Suppressor macrophage treated with lipopolysaccharide for 1 hour (primary cell): ENCODE measurements at regions not wholly inside any gene's neighbourhood (a gene's known extent, or its start where the extent isn't known, plus 50 kb on each side); places are given as distances from the start of the nearest gene placed in this dataset.
A peak's percentile ranks its signal among the peaks of the same experiment; 100 is the strongest.

Experiments
- DNase-seq, 3 donors: peaks; one replicate each; pipeline ENCODE4 v3.0.0-alpha.2; 2020 to 2022

DNA sequence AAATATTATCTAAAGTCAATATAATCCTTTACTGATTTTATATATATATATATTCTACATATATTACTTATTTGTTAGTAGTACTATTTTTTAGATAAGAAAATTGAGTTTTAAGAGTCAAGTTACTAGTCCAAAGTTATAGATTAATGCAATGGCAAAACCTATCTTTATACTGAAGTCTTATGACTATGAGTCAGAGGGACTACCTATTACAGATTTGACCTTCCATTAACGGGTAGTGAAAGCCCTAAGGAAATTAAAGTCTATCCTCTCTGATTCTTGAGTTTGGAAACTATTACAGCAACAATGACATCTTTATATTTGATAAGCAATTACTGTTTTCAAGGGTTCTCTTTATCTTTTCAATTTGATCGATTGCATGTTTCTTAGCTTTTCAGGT, 315.8 kb downstream of the CASP12 start:
- no peak for DNase-seq

DNA sequence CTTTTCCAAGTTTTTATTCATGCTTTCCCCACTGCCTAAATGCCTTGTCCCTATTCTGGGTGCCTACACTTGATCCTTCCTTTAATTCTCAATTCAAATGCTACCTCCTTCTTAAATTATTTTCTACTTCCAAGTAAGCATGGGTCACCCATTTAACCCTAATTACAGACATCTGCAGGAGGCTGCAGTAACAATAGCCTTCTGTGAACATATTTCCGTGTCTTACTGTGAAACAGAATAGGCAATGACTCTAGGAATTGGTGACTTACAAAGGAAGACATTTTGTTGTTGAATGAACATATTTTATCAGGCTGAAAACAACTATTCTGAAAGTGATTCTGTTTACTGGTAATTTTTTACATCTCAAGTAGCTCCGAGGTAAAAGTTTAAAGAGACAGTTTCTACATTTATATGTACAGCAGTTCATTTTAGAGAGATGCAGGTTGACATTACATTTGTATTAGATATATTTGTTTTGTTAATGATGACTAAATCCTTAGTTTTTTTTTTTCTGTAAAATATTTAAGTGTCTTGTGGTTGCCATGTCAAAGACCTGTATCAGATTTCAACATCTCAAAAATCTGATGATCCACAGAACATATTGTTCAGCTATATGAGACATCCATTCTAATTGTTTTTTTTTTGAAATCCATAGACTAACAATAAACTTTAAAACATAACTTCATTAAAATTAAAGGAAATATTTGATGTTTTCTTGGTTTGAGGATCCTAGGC, 316.8 kb downstream of the CASP12 start:
- no peak for DNase-seq

DNA sequence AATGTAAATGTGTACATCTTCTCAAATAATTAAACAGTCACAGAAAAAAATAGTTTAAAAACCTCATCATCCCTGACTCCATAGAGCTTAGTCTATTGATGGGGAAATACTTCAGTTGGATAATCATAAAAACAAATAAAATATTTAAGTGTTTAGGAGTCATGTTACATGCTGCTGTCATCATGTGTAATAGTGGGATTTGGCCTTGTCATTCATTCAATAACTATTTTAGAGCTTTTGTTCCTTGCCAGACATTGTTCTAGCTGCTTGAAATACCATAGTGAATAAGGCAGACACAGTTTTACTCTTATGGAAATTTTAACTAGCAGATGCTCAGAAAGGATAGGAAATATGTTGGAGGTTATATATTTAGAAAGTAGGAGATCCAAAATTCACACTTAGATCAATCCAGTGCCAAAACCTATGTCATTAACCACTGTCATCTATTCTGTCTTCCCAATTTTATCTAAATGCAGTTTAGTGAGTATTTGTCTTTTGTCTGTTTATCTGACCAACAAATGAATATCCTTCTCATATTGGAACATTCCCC, 324.7 kb downstream of the CASP12 start:
- no peak for DNase-seq

DNA sequence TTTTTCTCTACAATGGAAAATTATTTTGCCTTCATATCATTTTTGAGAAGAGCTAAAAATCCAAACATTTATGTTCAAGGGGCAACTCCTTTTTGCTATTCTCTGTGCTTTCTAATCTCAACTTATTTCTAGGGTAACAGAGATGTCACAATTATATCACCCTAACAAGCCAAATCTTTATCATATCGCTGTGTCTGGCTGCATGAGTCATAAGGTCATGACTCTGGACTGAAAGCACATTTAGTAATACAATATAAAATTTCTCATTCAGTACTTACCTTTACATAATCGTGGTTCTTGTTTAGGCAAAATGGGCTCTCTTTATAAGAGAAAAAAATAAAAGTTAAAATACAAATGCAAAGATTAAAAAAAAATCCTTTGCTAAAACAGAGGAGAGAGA, 326.0 kb downstream of the CASP12 start:
- no peak for DNase-seq

DNA sequence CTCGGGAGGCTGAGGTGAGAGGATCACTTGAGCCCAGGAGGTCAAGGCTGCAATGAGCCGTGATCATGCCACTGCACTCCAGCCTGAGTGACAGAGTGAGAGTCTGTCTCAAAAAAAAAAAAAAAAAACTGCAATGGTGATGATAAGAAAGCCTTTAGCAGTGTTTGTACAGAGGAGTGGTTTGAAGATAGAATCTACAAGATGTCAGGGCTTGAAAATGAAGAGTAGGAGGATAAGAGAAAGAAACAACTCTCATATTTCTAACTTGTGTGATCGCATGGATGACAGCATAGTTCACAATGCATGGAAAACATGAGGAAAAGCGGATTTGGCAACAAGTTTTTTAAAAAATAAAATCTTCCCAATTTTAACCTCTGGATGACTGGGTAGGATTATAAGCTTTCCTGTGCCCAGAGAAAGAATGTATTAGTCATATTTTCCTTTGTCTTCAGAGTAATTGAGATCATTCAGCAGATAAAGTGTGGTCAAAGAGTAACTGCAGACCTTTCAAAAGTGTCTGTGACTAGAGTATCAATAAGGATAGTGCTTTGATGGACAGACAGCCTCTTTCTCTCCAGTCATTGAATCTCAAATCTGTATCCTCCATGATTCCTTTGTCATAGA, 328.1 kb downstream of the CASP12 start:
- DNase-seq: no peak

DNA sequence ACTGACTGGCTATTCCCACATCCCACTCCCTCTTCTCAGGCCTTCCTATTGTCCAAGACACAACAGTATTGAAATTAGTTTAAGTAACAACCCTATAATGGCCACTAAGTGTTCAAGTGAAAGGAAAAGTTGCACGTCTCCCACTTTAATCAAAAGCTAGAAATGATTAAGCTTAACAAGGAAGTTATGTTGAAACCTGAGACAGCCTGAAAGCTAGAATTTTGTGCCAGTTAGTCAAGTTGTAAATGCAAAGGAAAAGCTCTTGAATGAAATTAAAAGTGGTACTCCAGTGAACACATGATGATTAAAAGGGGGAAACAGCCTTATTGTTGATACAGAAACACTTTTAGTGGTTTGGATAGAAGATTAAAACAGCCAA, 332.7 kb downstream of the CASP12 start:
- DNase-seq: no peak

GRCh38 chr11:104564921-104565582, 333.2 kb downstream of the CASP12 start:
- no peak for DNase-seq

GRCh38 chr11:104556606-104557301, 341.5 kb downstream of the CASP12 start:
- DNase-seq: no peak

DNA sequence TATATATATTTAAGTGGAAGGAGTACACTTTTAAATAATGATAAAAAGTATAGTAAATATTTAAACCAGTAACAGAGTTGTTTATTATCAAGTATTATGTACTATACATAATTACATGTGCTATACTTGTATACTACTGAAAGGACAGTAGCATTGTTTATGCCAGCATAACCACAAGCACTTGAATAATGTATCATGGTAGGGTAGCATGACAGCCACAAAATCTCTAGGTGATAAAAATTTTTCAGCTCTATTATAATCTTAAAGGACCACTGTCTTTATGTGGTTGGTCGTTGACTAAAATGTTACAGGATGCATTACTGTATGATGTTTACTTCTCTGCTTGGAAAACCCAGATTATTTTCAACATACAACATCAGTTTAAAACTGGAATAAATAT, 349.2 kb downstream of the CASP12 start:
- DNase-seq: no peak

DNA sequence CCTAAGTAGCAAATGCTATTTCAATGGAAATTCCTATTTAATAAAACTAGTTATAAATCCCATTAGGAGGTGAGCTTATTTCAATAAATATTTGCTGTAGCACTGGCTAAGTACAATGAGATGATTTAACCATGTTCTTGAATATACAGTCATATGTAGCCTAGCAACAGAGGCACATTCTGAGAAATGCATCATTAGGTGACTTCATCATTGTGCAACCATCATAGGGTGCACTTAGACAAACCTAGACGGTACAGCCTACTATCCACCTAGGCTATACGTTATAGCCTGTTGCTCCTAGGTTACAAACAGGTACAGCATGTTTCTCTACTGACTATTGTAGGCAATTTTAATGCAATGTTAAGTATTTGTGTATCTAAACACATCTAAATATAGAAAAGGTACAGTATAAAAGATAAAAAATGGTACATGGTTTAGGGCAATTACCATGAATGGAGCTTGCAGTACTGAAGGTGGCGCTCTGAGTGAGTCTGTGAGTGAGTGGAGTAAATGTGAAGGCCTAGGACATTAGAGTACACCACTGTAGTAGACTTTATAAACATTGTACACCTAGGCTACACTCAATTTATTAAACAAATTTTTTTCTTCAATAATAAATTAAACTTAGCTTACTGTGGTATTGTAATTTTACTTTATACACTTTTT, 350.1 kb downstream of the CASP12 start:
- DNase-seq: no peak

DNA sequence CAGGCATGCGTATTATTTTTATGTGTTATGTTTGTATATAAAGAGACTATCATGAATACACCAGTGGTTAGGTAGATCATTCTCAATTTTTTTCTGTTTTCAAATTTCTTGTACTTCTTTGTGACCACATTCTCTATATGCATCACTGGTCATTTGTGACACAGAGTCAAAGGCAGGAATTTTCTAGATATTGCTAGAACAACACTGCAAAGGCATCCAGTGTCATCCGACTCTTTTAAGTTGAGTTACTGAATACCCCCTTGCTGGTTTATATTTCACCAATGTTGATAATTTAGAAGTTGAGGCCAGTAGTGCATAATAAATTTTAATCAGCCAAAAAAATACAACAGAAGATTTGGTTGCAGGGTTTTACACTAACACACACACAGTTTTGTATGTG, 351.8 kb downstream of the CASP12 start:
- no peak for DNase-seq

- no peak for DNase-seq
These were observed 356.6 kb downstream of the CASP12 start for GRCh38 chr11:104541701-104542100.

DNA sequence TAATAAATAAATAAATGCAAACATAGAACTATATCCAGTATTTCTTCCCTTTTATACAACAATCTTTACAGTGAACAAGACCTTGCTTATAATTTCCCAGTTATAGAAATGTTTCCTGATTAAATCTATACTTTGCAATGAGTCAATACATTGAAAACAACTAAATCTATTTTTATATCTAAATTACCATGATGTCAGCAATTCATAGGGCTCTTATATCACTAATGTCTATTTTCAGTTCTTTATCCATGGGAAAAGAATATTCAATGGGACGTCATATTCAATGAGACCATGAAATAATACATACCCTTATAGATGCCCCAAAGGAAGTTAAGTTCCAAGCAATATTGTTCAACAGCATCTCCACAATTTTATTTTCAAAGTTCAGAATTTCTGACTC, 359.9 kb downstream of the CASP12 start:
- DNase-seq: no peak

GRCh38 chr11:104534278-104534677, 364.0 kb downstream of the CASP12 start:
- DNase-seq: peak in 1 of 3 donors; percentile 10

GRCh38 chr11:104531894-104532293, 366.4 kb downstream of the CASP12 start:
- peak; percentile 5 to 65 (median 56) for DNase-seq

GRCh38 chr11:104531075-104531474, 367.1 kb upstream of the PDGFD start:
- DNase-seq: peak; percentile 14 to 33 (median 21)

DNA sequence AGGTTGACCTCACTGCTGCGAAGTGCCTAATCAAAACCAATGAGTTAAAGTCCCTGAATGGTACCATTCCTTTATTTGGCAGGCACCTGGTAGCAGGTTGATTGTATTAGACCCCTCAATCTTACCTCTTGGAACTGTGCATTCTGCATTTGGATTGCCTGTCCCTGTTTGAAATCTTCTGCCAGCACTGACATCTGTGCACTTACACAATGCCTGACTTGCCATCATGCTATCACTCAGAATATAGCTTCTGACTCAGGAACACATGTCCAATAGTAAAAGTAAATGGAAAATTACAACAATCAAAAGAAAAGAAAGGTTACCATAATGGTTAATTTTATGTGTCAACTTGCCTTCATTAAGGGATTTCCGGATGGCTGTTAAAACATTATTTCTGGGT, 366.0 kb upstream of the PDGFD start:
- DNase-seq: peak in 1 of 3 donors; percentile 2

DNA sequence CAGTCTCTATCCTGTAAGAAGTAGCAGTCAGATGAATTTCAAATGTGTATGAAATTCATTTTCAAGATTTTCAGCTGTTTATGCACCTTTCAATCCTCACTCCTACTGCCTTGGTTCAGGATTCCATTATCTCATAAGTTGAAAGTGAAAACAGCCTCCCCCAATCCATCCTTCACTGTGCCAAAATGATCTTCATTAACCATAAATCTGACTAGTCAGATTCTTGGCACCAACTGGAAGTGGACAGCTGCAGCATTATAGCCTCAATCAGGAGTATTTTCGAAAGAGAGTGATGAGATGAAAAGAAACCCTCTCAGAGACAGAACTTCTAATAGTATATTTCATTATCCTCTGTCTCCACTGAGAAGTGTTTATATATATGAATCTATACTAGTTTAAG, 365.3 kb upstream of the PDGFD start:
- no peak for DNase-seq

DNA sequence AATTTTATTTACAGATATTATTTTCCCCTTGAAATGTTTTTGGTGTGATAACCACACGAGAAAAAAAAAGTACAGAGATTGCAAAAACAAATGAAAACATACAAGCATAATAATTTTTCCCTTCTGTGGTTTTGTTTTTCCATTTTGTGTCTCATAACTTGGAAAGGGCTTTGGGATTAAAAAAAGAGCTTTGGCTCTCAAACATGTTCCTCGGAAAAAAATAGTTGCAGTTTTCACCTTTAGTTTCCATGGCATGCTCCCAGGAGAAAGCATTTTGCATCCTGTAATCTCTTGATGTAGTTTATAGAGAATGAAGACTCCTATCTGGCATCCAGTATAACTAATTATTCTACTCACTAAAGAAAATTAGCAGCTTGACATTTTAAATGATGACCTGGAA, 362.1 kb upstream of the PDGFD start:
- DNase-seq: no peak

GRCh38 chr11:104525416-104525815, 361.5 kb upstream of the PDGFD start:
- DNase-seq: no peak

DNA sequence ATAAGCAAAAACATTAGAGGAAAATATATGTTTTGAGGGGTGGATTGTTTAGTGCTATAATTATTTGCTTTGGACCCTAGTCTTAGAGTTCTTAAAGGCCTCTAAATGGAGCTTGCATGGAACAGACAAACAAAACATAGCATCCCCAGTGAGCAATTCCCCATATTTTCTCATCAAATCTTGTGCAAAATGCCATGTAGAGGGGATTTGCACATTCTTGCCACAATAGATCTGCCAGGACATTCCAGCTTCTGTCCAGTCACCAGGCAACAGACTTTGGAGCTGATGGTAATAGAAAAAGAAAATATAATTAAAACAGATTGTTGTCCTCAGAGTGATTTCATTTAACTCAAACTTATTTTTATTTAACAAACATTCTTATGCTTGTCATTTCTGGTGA, 360.3 kb upstream of the PDGFD start:
- DNase-seq: no peak

DNA sequence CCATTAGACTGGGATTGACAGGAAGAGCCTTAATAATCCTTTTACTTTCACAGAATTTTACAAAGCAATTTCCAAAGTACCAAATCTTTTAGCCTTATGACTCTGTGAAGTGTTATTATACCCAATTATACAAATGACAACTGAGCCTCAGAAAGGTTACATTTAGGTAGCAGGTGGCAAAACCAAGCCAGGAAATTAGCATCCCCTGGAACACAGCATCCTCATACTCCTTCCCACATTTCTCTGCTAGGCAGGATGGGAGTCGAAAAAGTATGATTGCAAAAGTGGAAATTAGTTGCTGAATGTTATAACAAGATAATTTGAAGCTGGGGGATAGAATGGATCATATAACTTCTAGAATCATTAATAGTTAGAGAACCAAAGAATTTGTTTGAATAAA, 359.7 kb upstream of the PDGFD start:
- DNase-seq: no peak

DNA sequence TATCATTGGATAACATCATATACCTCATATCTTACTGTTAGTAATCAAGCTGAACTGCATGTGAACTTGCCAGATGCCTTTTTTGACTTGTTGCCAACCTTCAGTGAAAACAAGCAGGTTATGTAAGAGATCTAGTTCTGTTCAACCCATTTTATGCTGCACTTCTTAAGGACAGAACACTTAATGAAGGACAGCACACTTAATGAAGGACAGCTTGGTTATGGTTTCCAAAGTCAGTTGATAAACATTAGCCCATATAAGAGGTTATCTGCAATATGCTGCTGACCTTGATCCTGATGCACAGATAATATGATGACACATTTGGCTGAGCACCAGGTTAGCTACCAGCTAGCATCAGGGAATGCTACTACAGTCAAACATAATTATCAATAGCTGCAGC, 358.7 kb upstream of the PDGFD start:
- DNase-seq: no peak
